ENCODE measurements at regions not wholly inside any gene's neighbourhood (a gene's known extent, or its start where the extent isn't known, plus 50 kb on each side); places are given as distances from the start of the nearest gene placed in this dataset. TPM values are rescaled to one million over a fixed set of nuclear protein-coding genes. Genes with fewer than 3 reads are reported as not detected.

DNA sequence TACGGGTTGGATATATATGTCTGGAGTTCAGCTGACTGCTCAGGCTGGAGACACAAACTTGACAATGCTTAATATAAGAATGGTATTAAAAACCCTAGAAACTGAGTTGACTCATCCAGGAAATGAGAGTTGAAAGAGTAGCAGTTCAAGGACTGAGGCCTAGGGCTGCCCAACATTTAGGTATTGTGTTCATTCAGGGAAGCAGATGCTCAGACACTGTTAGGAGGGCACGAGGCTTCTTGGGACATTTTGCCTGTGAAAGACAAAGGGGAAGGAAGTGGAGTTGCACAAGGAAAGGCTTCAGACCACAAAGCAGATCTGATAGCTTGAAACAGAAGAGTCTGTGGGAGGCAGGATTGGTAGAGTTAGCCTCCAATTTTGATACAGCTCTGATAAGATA is 52.0 kb upstream of the HS3ST1 start:
- TF ChIP-seq RCOR1 (IDR thresholded peaks at IDR 0.05; ENCODE audit: insufficient replicate concordance, low read length) (no peak), BHLHE40 (IDR thresholded peaks at IDR 0.05; ENCODE audit: low read depth, low read length) (no peak), MAFK (IDR thresholded peaks at IDR 0.05; ENCODE audit: low read depth, low read length) (no peak)
- TF ChIP-seq, protein P1, sequence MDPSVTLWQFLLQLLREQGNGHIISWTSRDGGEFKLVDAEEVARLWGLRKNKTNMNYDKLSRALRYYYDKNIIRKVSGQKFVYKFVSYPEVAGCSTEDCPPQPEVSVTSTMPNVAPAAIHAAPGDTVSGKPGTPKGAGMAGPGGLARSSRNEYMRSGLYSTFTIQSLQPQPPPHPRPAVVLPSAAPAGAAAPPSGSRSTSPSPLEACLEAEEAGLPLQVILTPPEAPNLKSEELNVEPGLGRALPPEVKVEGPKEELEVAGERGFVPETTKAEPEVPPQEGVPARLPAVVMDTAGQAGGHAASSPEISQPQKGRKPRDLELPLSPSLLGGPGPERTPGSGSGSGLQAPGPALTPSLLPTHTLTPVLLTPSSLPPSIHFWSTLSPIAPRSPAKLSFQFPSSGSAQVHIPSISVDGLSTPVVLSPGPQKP (IDR thresholded peaks at IDR 0.05; ENCODE audit: borderline replicate concordance, low read depth, low read length): no peak
- TF ChIP-seq, protein P2, sequence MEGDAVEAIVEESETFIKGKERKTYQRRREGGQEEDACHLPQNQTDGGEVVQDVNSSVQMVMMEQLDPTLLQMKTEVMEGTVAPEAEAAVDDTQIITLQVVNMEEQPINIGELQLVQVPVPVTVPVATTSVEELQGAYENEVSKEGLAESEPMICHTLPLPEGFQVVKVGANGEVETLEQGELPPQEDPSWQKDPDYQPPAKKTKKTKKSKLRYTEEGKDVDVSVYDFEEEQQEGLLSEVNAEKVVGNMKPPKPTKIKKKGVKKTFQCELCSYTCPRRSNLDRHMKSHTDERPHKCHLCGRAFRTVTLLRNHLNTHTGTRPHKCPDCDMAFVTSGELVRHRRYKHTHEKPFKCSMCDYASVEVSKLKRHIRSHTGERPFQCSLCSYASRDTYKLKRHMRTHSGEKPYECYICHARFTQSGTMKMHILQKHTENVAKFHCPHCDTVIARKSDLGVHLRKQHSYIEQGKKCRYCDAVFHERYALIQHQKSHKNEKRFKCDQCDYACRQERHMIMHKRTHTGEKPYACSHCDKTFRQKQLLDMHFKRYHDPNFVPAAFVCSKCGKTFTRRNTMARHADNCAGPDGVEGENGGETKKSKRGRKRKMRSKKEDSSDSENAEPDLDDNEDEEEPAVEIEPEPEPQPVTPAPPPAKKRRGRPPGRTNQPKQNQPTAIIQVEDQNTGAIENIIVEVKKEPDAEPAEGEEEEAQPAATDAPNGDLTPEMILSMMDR (conservative IDR thresholded peaks at IDR 0.05; ENCODE audit: low read depth, low read length): no peak
- peak; percentile 11 for DNase-seq
- no peak overlapping the region for H3K4me2 ChIP-seq (ENCODE audit: low read depth, low read length)
- H2AK9ac ChIP-seq (replicated peaks; ENCODE audit: low read depth, low read length, poor library complexity): no peak overlapping the region
- H3K27ac ChIP-seq (ENCODE audit: insufficient read depth, low read length): no peak overlapping the region
- WGBS, 2 experiments (ENCODE audit: extremely low coverage in 2 of 2, insufficient read length in 1 of 2): no CpG with 5 or more reads among the region's 2 CpGs
- in situ Hi-C loops (cut with MboI; ENCODE audit: low sequenced_read_pairs): no loop called here
- H2AK5ac ChIP-seq (ENCODE audit: low read depth, low read length): no peak overlapping the region
- no peak overlapping the region for H3K4ac ChIP-seq (ENCODE audit: low read depth, low read length)
- dilution Hi-C loops (cut with HindIII; ENCODE audit: low sequenced_read_pairs, unreplicated experiment): no loop called here
- H4K20me1 ChIP-seq (ENCODE audit: insufficient read depth, low read length): no peaks in the 10 kb centered on the region
- no peak overlapping the region for H2BK20ac ChIP-seq (ENCODE audit: low read depth, low read length)
- H4K91ac ChIP-seq (ENCODE audit: insufficient read depth, low read depth, low read length): no peak overlapping the region
- intact Hi-C loops (cut with micrococcal nuclease): no loop called here
- no peaks in the 10 kb centered on the region for H3K27me3 ChIP-seq (ENCODE audit: control insufficient read depth, insufficient read depth, low read length)
- no peaks in the 10 kb centered on the region for H3K9me1 ChIP-seq (ENCODE audit: insufficient read depth, low read length)
- POLR2A ChIA-PET (ENCODE audit: unreplicated experiment): no interaction called here
- no peaks in the 10 kb centered on the region; the same call in 1 of the 2 replicates for H3K9me3 ChIP-seq (ENCODE audit: control insufficient read depth, insufficient read depth, low read length)
- H3K4me1 ChIP-seq (ENCODE audit: control insufficient read depth, insufficient read depth, low read length): no peaks in the 10 kb centered on the region
- no peak overlapping the region for H4K5ac ChIP-seq (ENCODE audit: low read depth, low read length)
- no peak overlapping the region for H3K9ac ChIP-seq (ENCODE audit: low read depth, low read length)
- no peak overlapping the region for H3K4me3 ChIP-seq (ENCODE audit: insufficient read depth, low read depth, low read length)
- no peaks in the 10 kb centered on the region for H3K79me1 ChIP-seq (ENCODE audit: low read depth in 1 of 2, low read length in 2 of 2)
- no peak overlapping the region for H2AFZ ChIP-seq (replicated peaks; ENCODE audit: low read length, poor library complexity)
- H2BK5ac ChIP-seq (ENCODE audit: low read depth, low read length, poor library complexity, severe bottlenecking): no peak overlapping the region
- H3K36me3 ChIP-seq (ENCODE audit: control insufficient read depth, insufficient read depth, low read length): no peaks in the 10 kb centered on the region
- no peak overlapping the region for H2BK15ac ChIP-seq (ENCODE audit: low read depth, low read length)
- peak; percentile 37; the same call in 1 of the 2 replicates for ATAC-seq (ENCODE audit: low read depth)
- BruUV-seq (replicated peaks): no TSS peak
- H3K23ac ChIP-seq (ENCODE audit: low read depth, low read length): no peak overlapping the region
- H3K14ac ChIP-seq (replicated peaks; ENCODE audit: low read depth, low read length): no peak overlapping the region
- no peak overlapping the region for H3K18ac ChIP-seq (ENCODE audit: low read depth, low read length)
- CTCF ChIA-PET: interaction anchor here (0.6 kb wide), 1 partner anchor 265 kb away, joined by 4 read pairs; no protein-coding TSS in a partner anchor
- H2BK120ac ChIP-seq (ENCODE audit: low read depth, low read length): no peak overlapping the region
- H3K56ac ChIP-seq (ENCODE audit: extremely low read depth, insufficient read depth, low read length): no peak overlapping the region
- no peak overlapping the region for H4K8ac ChIP-seq (ENCODE audit: low read depth in 2 of 2, low read length in 2 of 2)

Small RNA genes in the stretch of these regions (microRNA-seq; reads per million reads assigned to microRNA genes)
- gene RF00026 (ENCODE audit: insufficient read depth, insufficient read length): not detected
- not detected for gene RNU6-578P (ENCODE audit: insufficient read depth, insufficient read length)

Small RNA genes in the stretch of these regions (small RNA-seq; reads per million reads assigned to genes)
- gene RF00026: 0 reads per million in 5 experiments
- gene RNU6-578P: 0 to 0.08 (median 0) reads per million in 5 experiments
